Lower leg skin (tissue), 3 donors: ENCODE measurements at regions not wholly inside any gene's neighbourhood (a gene's known extent, or its start where the extent isn't known, plus 50 kb on each side); places are given as distances from the start of the nearest gene placed in this dataset.

Experiments used
- POLR2A ChIP-seq, 2 donors: fragments of 450-650 bp; IDR thresholded peaks; one replicate each; pipeline ENCODE4 v1.6.1; 2016 to 2017; ENCODE audit warnings: antibody characterized with exemption in 2 of 2, mild to moderate bottlenecking in 1 of 2, moderate library complexity in 1 of 2
- TF ChIP-seq, protein P1 (sequence below), 3 donors: fragments of 450-650 bp; IDR thresholded peaks; one replicate each; pipeline ENCODE4 v1.5.1; 2016; ENCODE audit warnings: antibody characterized with exemption in 3 of 3, mild to moderate bottlenecking in 3 of 3, moderate library complexity in 2 of 3

DNA sequence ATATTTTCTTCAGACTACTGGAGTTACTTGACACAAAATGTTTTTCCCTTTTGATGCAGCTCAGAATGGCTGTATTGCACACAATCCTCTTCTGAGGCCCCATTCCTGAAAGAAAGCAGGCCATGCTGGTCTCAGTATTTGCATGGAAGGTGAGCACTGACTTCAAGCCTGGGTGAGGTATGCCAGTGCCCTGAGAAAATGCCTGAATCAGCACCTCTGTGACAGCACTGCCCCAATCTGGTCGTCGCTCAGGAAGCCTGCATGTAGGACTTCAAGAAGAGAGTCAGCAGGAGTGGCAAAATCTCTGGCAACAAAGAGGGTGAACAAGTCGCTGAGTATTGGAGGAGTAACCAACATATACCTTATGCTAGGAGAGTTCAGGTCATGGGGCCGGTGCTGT, 425.2 kb upstream of the PIK3R1 start:
- no peak for TF ChIP-seq POLR2A (IDR thresholded peaks at IDR 0.05)
- TF ChIP-seq, protein P1, sequence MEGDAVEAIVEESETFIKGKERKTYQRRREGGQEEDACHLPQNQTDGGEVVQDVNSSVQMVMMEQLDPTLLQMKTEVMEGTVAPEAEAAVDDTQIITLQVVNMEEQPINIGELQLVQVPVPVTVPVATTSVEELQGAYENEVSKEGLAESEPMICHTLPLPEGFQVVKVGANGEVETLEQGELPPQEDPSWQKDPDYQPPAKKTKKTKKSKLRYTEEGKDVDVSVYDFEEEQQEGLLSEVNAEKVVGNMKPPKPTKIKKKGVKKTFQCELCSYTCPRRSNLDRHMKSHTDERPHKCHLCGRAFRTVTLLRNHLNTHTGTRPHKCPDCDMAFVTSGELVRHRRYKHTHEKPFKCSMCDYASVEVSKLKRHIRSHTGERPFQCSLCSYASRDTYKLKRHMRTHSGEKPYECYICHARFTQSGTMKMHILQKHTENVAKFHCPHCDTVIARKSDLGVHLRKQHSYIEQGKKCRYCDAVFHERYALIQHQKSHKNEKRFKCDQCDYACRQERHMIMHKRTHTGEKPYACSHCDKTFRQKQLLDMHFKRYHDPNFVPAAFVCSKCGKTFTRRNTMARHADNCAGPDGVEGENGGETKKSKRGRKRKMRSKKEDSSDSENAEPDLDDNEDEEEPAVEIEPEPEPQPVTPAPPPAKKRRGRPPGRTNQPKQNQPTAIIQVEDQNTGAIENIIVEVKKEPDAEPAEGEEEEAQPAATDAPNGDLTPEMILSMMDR (IDR thresholded peaks at IDR 0.05): no peak
